ENCODE measurements at regions not wholly inside any gene's neighbourhood (a gene's known extent, or its start where the extent isn't known, plus 50 kb on each side); places are given as distances from the start of the nearest gene placed in this dataset.

DNA sequence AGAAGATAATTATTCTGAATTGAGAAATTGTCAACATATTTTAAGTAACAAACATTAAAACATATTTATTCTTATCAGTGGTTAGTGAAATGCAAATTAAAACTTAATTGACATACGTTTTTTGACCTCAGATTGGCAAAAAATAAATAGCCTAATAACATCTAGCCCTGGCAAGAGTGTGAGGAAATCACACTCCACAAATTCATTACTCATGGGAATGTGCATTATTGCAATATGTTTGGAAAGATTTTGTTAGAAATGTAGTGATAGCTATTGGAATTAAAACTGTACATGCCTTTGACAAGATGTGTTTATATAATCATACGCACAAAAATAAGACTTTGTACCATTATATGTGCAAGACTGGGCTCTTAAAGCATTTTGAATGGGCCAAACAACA lies 168.6 kb downstream of the KITLG start:
- H3K4me1 ChIP-seq (ENCODE audit: insufficient read depth, low read length, poor library complexity, severe bottlenecking), result no peaks in the 10 kb centered on the region
- TF ChIP-seq, protein P1, sequence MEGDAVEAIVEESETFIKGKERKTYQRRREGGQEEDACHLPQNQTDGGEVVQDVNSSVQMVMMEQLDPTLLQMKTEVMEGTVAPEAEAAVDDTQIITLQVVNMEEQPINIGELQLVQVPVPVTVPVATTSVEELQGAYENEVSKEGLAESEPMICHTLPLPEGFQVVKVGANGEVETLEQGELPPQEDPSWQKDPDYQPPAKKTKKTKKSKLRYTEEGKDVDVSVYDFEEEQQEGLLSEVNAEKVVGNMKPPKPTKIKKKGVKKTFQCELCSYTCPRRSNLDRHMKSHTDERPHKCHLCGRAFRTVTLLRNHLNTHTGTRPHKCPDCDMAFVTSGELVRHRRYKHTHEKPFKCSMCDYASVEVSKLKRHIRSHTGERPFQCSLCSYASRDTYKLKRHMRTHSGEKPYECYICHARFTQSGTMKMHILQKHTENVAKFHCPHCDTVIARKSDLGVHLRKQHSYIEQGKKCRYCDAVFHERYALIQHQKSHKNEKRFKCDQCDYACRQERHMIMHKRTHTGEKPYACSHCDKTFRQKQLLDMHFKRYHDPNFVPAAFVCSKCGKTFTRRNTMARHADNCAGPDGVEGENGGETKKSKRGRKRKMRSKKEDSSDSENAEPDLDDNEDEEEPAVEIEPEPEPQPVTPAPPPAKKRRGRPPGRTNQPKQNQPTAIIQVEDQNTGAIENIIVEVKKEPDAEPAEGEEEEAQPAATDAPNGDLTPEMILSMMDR (conservative IDR thresholded peaks at IDR 0.05; ENCODE audit: low read depth, low read length), result no peak
- TF ChIP-seq EZH2 (IDR thresholded peaks at IDR 0.05; ENCODE audit: borderline replicate concordance, low read depth, low read length, poor library complexity, severe bottlenecking), result no peak
- no peak overlapping the region for H3K27ac ChIP-seq (ENCODE audit: low read depth, low read length, poor library complexity, severe bottlenecking)
- intact Hi-C loops (cut with micrococcal nuclease; ENCODE audit: unreplicated experiment), result no loop called here
- ChIA-PET CTCF (no interaction called here), POLR2A (ENCODE audit: low non-redundant PET) (no interaction called here)
- H3K4me3 ChIP-seq (ENCODE audit: low read depth, low read length, poor library complexity, severe bottlenecking), result no peak overlapping the region
- no peaks in the 10 kb centered on the region for H3K9me3 ChIP-seq (ENCODE audit: low read depth, low read length, poor library complexity, severe bottlenecking)
- no peak for DNase-seq (ENCODE audit: low spot score)
- no TSS peak for BruUV-seq (replicated peaks)
- H3K27me3 ChIP-seq (replicated peaks; ENCODE audit: insufficient read depth, low read depth, low read length, poor library complexity), result no peaks in the 10 kb centered on the region
- H3K36me3 ChIP-seq (ENCODE audit: insufficient read depth, low read length, poor library complexity, severe bottlenecking), result no peaks in the 10 kb centered on the region

DNA sequence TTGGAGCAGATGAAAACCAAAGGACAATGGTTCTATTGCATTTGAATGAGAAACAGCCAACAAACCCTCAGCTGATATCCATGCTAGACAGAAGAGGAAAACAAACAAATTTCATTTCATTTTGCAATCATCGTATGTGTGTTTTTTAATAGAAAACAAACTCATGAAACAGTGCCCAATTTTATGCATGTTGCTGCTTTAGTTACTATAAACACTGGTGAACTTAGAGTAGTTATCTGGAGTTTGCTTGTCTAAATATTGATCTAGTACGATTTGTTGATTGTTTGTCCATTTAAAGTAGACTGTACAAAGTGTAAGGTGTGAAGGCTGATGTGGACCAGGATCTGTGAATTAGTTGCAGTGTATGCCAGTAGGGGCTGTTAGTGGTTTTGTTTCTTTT lies 166.6 kb downstream of the KITLG start:
- H3K4me1 ChIP-seq (ENCODE audit: insufficient read depth, low read length, poor library complexity, severe bottlenecking), result no peaks in the 10 kb centered on the region
- H3K27ac ChIP-seq (ENCODE audit: low read depth, low read length, poor library complexity, severe bottlenecking), result no peak overlapping the region
- no peaks in the 10 kb centered on the region for H3K9me3 ChIP-seq (ENCODE audit: low read depth, low read length, poor library complexity, severe bottlenecking)
- TF ChIP-seq, protein P1 (conservative IDR thresholded peaks at IDR 0.05; ENCODE audit: low read depth, low read length), result no peak
- TF ChIP-seq EZH2 (IDR thresholded peaks at IDR 0.05; ENCODE audit: borderline replicate concordance, low read depth, low read length, poor library complexity, severe bottlenecking), result no peak
- POLR2A ChIA-PET (ENCODE audit: low non-redundant PET), result no interaction called here
- H3K4me3 ChIP-seq (ENCODE audit: low read depth, low read length, poor library complexity, severe bottlenecking), result no peak overlapping the region
- no TSS peak for BruUV-seq (replicated peaks)
- H3K27me3 ChIP-seq (replicated peaks; ENCODE audit: insufficient read depth, low read depth, low read length, poor library complexity), result no peaks in the 10 kb centered on the region
- intact Hi-C loops (cut with micrococcal nuclease; ENCODE audit: unreplicated experiment), result no loop called here
- H3K36me3 ChIP-seq (ENCODE audit: insufficient read depth, low read length, poor library complexity, severe bottlenecking), result no peaks in the 10 kb centered on the region
- CTCF ChIA-PET, result no interaction called here
- no peak for DNase-seq (ENCODE audit: low spot score)

DNA sequence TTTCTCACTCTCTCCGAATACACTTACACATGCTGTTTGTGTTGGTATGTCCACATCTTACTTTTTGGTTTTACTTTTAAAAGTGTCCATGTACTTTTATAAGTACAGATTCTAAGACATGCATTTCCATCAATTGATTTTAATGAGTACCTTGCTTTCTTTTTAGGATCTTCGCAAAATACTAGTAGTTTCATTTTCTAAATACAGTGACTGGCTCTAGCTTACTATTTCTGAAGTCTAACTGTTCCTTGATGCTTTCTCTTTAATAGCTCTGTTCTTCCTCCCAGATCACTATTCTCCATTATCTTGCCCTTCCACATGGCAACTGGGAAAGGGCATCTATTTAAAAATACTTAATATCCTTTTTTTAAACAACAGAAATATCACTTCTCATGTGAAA lies 164.1 kb downstream of the KITLG start:
- no TSS peak for BruUV-seq (replicated peaks)
- DNase-seq (ENCODE audit: low spot score), result no peak
- H3K4me1 ChIP-seq (ENCODE audit: insufficient read depth, low read length, poor library complexity, severe bottlenecking), result no peaks in the 10 kb centered on the region
- CTCF ChIA-PET, result no interaction called here
- no peak overlapping the region for H3K4me3 ChIP-seq (ENCODE audit: low read depth, low read length, poor library complexity, severe bottlenecking)
- no peaks in the 10 kb centered on the region for H3K9me3 ChIP-seq (ENCODE audit: low read depth, low read length, poor library complexity, severe bottlenecking)
- no peaks in the 10 kb centered on the region for H3K36me3 ChIP-seq (ENCODE audit: insufficient read depth, low read length, poor library complexity, severe bottlenecking)
- no peak overlapping the region for H3K27ac ChIP-seq (ENCODE audit: low read depth, low read length, poor library complexity, severe bottlenecking)
- intact Hi-C loops (cut with micrococcal nuclease; ENCODE audit: unreplicated experiment), result no loop called here
- POLR2A ChIA-PET (ENCODE audit: low non-redundant PET), result no interaction called here
- TF ChIP-seq, protein P1 (conservative IDR thresholded peaks at IDR 0.05; ENCODE audit: low read depth, low read length), result no peak
- no peak for TF ChIP-seq EZH2 (IDR thresholded peaks at IDR 0.05; ENCODE audit: borderline replicate concordance, low read depth, low read length, poor library complexity, severe bottlenecking)
- no peaks in the 10 kb centered on the region for H3K27me3 ChIP-seq (replicated peaks; ENCODE audit: insufficient read depth, low read depth, low read length, poor library complexity)

Data from A673 (cell line).